ENCODE measurements at regions not wholly inside any gene's neighbourhood (a gene's known extent, or its start where the extent isn't known, plus 50 kb on each side); places are given as distances from the start of the nearest gene placed in this dataset.

GRCh38 chr2:107633580-107634147 is 193.0 kb upstream of the RGPD4 start:
- Histone ChIP-seq H3K36me3 (ENCODE audit: control insufficient read depth, insufficient read depth, low read length) (no peaks in the 10 kb centered on the region), H3K4me3 (replicated peaks; ENCODE audit: low read depth, low read length) (no peak overlapping the region), H3K27me3 (replicated peaks; ENCODE audit: control insufficient read depth, insufficient read depth, low read length) (no peaks in the 10 kb centered on the region)
- no peak for DNase-seq (ENCODE audit: extremely low read depth, insufficient read length)
- TF ChIP-seq CTCF (IDR thresholded peaks at IDR 0.05; ENCODE audit: insufficient read depth, low read length, poor library complexity, severe bottlenecking), result no peak

GRCh38 chr2:107634172-107634571 is 192.5 kb upstream of the RGPD4 start:
- Histone ChIP-seq H3K4me3 (replicated peaks; ENCODE audit: low read depth, low read length) (no peak overlapping the region), H3K27me3 (replicated peaks; ENCODE audit: control insufficient read depth, insufficient read depth, low read length) (no peaks in the 10 kb centered on the region), H3K36me3 (ENCODE audit: control insufficient read depth, insufficient read depth, low read length) (no peaks in the 10 kb centered on the region)
- TF ChIP-seq CTCF (IDR thresholded peaks at IDR 0.05; ENCODE audit: insufficient read depth, low read length, poor library complexity, severe bottlenecking), result no peak
- no peak for DNase-seq (ENCODE audit: extremely low read depth, insufficient read length)

- no peaks in the 10 kb centered on the region for H3K27me3 ChIP-seq (replicated peaks; ENCODE audit: control insufficient read depth, insufficient read depth, low read length)
- TF ChIP-seq CTCF (IDR thresholded peaks at IDR 0.05; ENCODE audit: insufficient read depth, low read length, poor library complexity, severe bottlenecking), result no peak
- no peak for DNase-seq (ENCODE audit: extremely low read depth, insufficient read length)
Observed at GRCh38 chr2:107635883-107636282, 190.8 kb upstream of the RGPD4 start.

GRCh38 chr2:107645586-107645985 is 181.1 kb upstream of the RGPD4 start:
- DNase-seq (ENCODE audit: extremely low read depth, insufficient read length), result no peak
- Histone ChIP-seq H3K27me3 (replicated peaks; ENCODE audit: control insufficient read depth, insufficient read depth, low read length) (no peaks in the 10 kb centered on the region), H3K4me3 (replicated peaks; ENCODE audit: low read depth, low read length) (no peak overlapping the region), H3K36me3 (ENCODE audit: control insufficient read depth, insufficient read depth, low read length) (no peaks in the 10 kb centered on the region)
- no peak for TF ChIP-seq CTCF (IDR thresholded peaks at IDR 0.05; ENCODE audit: insufficient read depth, low read length, poor library complexity, severe bottlenecking)

More at GRCh38 chr2:107635883-107636282, 190.8 kb upstream of the RGPD4 start:
- no peaks in the 10 kb centered on the region for H3K36me3 ChIP-seq (ENCODE audit: control insufficient read depth, insufficient read depth, low read length)
- H3K4me3 ChIP-seq (replicated peaks; ENCODE audit: low read depth, low read length), result no peak overlapping the region

GRCh38 chr2:107648781-107649404 is 177.8 kb upstream of the RGPD4 start:
- Histone ChIP-seq H3K36me3 (ENCODE audit: control insufficient read depth, insufficient read depth, low read length) (no peaks in the 10 kb centered on the region), H3K27me3 (replicated peaks; ENCODE audit: control insufficient read depth, insufficient read depth, low read length) (no peaks in the 10 kb centered on the region), H3K4me3 (replicated peaks; ENCODE audit: low read depth, low read length) (no peak overlapping the region)
- DNase-seq (ENCODE audit: extremely low read depth, insufficient read length), result no peak
- TF ChIP-seq CTCF (IDR thresholded peaks at IDR 0.05; ENCODE audit: insufficient read depth, low read length, poor library complexity, severe bottlenecking), result no peak

Measured in GM06990 (cell line).